RWPE2 (cell line): ENCODE measurements at regions not wholly inside any gene's neighbourhood (a gene's known extent, or its start where the extent isn't known, plus 50 kb on each side); places are given as distances from the start of the nearest gene placed in this dataset.

ENCODE experiments used
- ATAC-seq: fragments of 200-7000 bp; cut with Tn5 transposase; 3 replicates; pipeline ENCODE4 v1.9.1; 2021; ENCODE audit warnings: low read depth
- DNase-seq: peaks from one replicate; pipeline ENCODE4 v3.0.0-alpha.2; 2020; ENCODE audit warnings: low spot score
- H3K27ac ChIP-seq: fragments of 450-650 bp; 2 replicates; pipeline ENCODE4 v1.5.1; 2017; ENCODE audit warnings: mild to moderate bottlenecking; ENCODE audit not compliant: poor library complexity, severe bottlenecking
- H3K27me3 ChIP-seq: fragments of 250-450 bp; sonication (Bioruptor Pico); 2 replicates; pipeline ENCODE4 v1.5.1; 2021; ENCODE audit warnings: mild to moderate bottlenecking, moderate library complexity; ENCODE audit not compliant: insufficient read depth, poor library complexity, severe bottlenecking
- H3K36me3 ChIP-seq: fragments of 250-450 bp; sonication (Bioruptor Pico); 2 replicates; pipeline ENCODE4 v1.5.1; 2020; ENCODE audit warnings: low read depth, mild to moderate bottlenecking, moderate library complexity
- H3K4me1 ChIP-seq: fragments of 250-450 bp; sonication (Bioruptor Pico); 2 replicates; pipeline ENCODE4 v1.5.1; 2021; ENCODE audit warnings: mild to moderate bottlenecking, moderate library complexity; ENCODE audit not compliant: insufficient read depth, poor library complexity, severe bottlenecking
- H3K4me3 ChIP-seq: fragments of 250-450 bp; sonication (Bioruptor Pico); 2 replicates; pipeline ENCODE4 v1.5.1; 2021; ENCODE audit warnings: mild to moderate bottlenecking, moderate library complexity; ENCODE audit not compliant: severe bottlenecking
- H3K9me3 ChIP-seq: fragments of 250-450 bp; sonication (Bioruptor Pico); 2 replicates; pipeline ENCODE4 v1.5.1; 2021; ENCODE audit warnings: mild to moderate bottlenecking, moderate library complexity; ENCODE audit not compliant: severe bottlenecking
- TF ChIP-seq, protein P1 (sequence below): fragments of 450-650 bp; IDR thresholded peaks from one replicate; pipeline ENCODE4 v1.5.1; 2017; ENCODE audit warnings: mild to moderate bottlenecking, moderate library complexity; ENCODE audit not compliant: poor library complexity, severe bottlenecking

DNA sequence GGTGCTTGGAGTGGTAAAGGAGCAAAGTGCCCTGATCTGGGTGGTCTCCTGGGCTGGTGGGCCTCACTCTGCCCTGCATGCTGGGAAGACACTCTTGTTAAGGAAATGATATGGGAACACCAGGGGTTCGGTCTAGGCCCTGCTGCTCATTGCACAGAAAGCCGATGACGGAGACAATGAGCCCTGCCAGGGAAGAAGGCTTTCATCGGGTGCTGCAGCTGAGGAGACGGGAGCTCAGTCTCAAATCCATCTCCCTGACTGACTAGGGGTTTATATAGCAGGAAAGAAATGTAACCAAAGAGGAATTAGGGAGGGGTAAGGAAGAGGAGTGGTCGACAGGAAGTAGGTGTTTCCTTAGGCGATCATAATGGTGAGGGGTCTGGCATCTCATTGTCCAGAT is 253.4 kb downstream of the TEX29 start:
- H3K4me1 ChIP-seq = no peaks in the 10 kb centered on the region
- ATAC-seq (no peak), DNase-seq (no peak)
- TF ChIP-seq, protein P1, sequence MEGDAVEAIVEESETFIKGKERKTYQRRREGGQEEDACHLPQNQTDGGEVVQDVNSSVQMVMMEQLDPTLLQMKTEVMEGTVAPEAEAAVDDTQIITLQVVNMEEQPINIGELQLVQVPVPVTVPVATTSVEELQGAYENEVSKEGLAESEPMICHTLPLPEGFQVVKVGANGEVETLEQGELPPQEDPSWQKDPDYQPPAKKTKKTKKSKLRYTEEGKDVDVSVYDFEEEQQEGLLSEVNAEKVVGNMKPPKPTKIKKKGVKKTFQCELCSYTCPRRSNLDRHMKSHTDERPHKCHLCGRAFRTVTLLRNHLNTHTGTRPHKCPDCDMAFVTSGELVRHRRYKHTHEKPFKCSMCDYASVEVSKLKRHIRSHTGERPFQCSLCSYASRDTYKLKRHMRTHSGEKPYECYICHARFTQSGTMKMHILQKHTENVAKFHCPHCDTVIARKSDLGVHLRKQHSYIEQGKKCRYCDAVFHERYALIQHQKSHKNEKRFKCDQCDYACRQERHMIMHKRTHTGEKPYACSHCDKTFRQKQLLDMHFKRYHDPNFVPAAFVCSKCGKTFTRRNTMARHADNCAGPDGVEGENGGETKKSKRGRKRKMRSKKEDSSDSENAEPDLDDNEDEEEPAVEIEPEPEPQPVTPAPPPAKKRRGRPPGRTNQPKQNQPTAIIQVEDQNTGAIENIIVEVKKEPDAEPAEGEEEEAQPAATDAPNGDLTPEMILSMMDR = no peak
- H3K9me3 ChIP-seq = no peaks in the 10 kb centered on the region
- H3K27ac ChIP-seq = no peak overlapping the region
- H3K27me3 ChIP-seq = no peaks in the 10 kb centered on the region
- no peak overlapping the region for H3K4me3 ChIP-seq
- H3K36me3 ChIP-seq = no peaks in the 10 kb centered on the region

DNA sequence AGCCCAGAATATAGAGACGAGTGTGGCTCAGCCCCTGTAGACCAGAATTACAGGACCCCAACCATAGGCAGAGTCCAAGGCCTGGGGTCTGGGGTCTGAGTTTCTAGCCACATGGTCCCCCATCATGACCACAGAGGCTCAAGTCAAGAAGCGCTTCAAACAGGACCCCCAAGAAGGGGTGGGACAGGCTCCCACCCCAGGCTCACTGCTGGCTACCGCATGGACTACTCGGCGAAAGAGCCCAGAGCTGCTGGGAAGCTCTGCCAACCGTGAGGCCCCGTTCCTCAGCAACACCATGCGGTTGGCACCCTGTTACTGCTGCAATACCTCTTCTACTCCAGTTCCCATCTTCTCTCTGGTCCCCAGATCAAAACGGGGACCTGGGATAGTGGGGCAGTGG is 254.8 kb downstream of the TEX29 start:
- Histone ChIP-seq H3K4me1 (no peaks in the 10 kb centered on the region), H3K36me3 (no peaks in the 10 kb centered on the region), H3K27me3 (no peaks in the 10 kb centered on the region), H3K27ac (no peak overlapping the region), H3K4me3 (no peak overlapping the region), H3K9me3 (peaks cover 2% of the 10 kb centered on the region)
- ATAC-seq (no peak), DNase-seq (no peak)
- TF ChIP-seq, protein P1 = no peak

DNA sequence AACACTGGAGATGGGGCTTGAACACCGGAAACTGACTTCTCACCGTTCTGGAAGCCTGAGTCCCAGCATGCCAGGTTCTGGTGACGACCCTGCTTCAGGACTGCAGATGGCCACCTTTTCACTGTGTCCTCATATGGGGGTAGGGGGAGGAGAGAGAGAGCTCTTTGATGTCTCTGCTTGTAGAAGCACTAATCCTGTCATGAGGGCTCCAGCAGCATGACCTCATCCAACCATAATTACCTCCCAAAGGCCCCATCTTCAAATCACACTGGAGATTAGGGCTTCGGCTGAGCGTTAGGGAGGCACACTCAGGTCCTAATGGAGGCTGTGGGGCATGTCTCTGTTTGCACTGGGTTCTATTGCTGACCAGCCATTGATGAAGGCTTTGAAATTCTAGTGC is 255.3 kb downstream of the TEX29 start:
- Histone ChIP-seq H3K36me3 (no peaks in the 10 kb centered on the region), H3K4me3 (no peak overlapping the region), H3K9me3 (peaks cover 2% of the 10 kb centered on the region), H3K27me3 (no peaks in the 10 kb centered on the region), H3K4me1 (no peaks in the 10 kb centered on the region), H3K27ac (no peak overlapping the region)
- ATAC-seq (no peak), DNase-seq (no peak)
- TF ChIP-seq, protein P1 = no peak

- DNase-seq = no peak
- Histone ChIP-seq H3K4me1 (no peaks in the 10 kb centered on the region), H3K27me3 (no peaks in the 10 kb centered on the region), H3K27ac (no peak overlapping the region), H3K9me3 (peaks cover 2% of the 10 kb centered on the region), H3K36me3 (no peaks in the 10 kb centered on the region), H3K4me3 (no peak overlapping the region)
- TF ChIP-seq, protein P1 = no peak
- ATAC-seq = no peak
Observed at GRCh38 chr13:111577208-111577828, 256.9 kb downstream of the TEX29 start.

DNA sequence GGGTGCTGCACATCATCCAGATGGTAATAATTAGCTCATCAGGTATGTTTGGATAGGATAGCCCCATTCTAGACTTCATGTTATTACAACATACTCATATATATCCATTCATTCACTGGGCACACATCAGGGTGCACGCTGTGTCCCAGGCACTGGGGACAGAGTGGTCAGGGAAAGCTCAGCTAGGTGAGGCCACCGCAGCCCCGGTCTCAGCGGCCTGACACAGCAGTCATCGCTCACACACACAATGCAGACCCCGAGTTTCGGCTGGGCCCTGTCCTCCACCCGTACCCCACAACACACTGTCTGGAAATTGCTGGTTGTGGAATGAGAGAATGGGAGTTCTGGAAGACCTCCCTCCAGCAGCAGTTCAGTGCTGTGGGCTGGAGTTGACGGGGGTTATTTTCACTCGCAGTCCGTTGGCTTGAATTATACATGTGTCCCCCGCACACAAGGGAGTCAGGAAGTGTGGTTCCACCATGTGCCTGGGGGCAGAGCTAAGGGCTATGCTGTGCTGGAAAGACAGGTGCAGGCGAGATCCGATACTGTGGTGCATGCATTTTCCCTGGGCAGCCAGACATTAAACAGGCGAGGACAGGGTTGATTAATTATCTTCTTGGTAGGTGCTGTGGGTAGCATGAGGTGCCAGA is 257.6 kb downstream of the TEX29 start:
- no peak for ATAC-seq
- no peak for DNase-seq
- no peaks in the 10 kb centered on the region for H3K27me3 ChIP-seq
- H3K9me3 ChIP-seq = peaks cover 2% of the 10 kb centered on the region
- no peak overlapping the region for H3K4me3 ChIP-seq
- H3K36me3 ChIP-seq = no peaks in the 10 kb centered on the region
- no peak overlapping the region for H3K27ac ChIP-seq
- no peaks in the 10 kb centered on the region for H3K4me1 ChIP-seq
- TF ChIP-seq, protein P1 = no peak
